Skeletal muscle satellite cell (primary cell): ENCODE measurements at regions not wholly inside any gene's neighbourhood (a gene's known extent, or its start where the extent isn't known, plus 50 kb on each side); places are given as distances from the start of the nearest gene placed in this dataset.

Source experiments
- H3K27me3 ChIP-seq: 2 replicates; pipeline ENCODE4 v1.7.0; 2013; ENCODE audit warnings: low read length; ENCODE audit not compliant: control insufficient read depth, insufficient read depth
- H3K36me3 ChIP-seq: 2 replicates; pipeline ENCODE4 v1.7.0; 2013; ENCODE audit warnings: mild to moderate bottlenecking, control low read depth, low read length; ENCODE audit not compliant: insufficient read depth
- H3K4me1 ChIP-seq: 2 replicates; pipeline ENCODE4 v1.7.0; 2013; ENCODE audit warnings: low read length; ENCODE audit not compliant: control insufficient read depth, insufficient read depth
- H3K4me2 ChIP-seq: 2 replicates; pipeline ENCODE4 v1.7.0; 2013; ENCODE audit warnings: mild to moderate bottlenecking, low read length
- H3K4me3 ChIP-seq: 2 replicates; pipeline ENCODE4 v1.7.0; 2013; ENCODE audit warnings: low read length
- H3K9ac ChIP-seq: 2 replicates; pipeline ENCODE4 v1.7.0; 2013; ENCODE audit warnings: mild to moderate bottlenecking, low read depth, low read length, moderate library complexity
- H3K9me3 ChIP-seq: replicated peaks from 2 replicates; pipeline ENCODE4 v1.7.0; 2013; ENCODE audit warnings: mild to moderate bottlenecking, control low read depth, low read length

DNA sequence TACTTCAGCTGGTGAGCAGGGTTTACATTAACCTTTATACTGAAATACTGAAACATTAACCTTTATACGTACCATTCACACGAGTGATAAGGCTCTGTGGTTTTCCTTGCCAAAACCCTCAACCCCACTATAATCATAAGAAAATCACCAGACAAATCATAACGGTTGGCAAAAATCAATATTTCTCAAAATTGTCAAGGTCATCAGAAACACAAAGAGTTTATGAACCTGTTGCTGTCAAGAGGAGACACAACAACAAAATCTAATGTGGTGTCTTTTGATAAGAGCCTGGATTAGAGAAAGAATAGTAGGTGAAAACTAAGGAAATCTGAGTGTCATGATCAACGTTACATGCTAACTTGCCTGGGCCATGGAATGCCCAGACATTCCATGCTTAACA lies 396.9 kb upstream of the TMEFF2 start:
- Histone ChIP-seq H3K9ac (no peak overlapping the region), H3K27me3 (no peaks in the 10 kb centered on the region), H3K36me3 (no peaks in the 10 kb centered on the region)

DNA sequence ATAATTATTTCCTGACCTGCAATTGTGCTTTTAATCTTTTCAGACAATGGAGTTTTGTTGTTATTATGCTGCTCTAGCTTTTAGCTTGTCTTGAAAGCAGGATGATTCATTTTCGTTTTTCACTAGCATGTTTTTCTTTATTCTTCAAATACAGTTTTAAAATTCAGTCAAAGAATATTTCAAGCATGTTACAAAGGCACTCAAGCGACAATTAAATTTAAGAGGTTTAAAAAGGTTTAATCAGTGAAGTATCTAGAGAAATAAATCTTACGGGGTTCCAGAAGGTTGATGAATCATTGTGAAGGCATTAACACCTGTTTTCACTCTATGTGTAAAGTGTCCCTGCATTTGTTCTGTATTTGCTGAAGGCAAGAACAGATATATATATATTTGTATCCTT lies 390.7 kb upstream of the TMEFF2 start:
- no peak overlapping the region for H3K4me2 ChIP-seq
- H3K4me3 ChIP-seq: no peak overlapping the region
- H3K9ac ChIP-seq: no peak overlapping the region
- no peaks in the 10 kb centered on the region for H3K4me1 ChIP-seq
- H3K36me3 ChIP-seq: no peaks in the 10 kb centered on the region
- no peaks in the 10 kb centered on the region for H3K27me3 ChIP-seq
- no peaks in the 10 kb centered on the region for H3K9me3 ChIP-seq

More for the DNA sequence above, 396.9 kb upstream of the TMEFF2 start:
- no peak overlapping the region for H3K4me2 ChIP-seq
- H3K4me1 ChIP-seq: no peaks in the 10 kb centered on the region
- no peaks in the 10 kb centered on the region for H3K9me3 ChIP-seq
- H3K4me3 ChIP-seq: no peak overlapping the region

DNA sequence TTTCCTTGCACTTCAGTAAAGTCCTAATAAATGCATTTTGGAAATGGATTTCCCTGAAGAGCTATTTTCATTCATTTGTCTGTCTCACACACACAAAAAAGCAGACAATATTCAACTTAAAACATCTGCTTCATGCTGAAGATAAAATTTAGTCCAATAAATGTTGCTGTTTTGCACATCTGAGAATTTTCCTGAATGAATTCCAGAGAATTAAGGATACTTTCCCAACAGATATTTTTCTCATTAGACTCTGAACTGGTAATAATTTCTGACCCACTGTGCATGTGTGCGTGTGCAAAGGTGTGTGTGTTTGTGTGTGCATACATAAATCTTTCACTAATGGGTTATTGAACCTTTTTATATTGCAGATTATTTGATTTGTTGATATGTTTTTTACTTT lies 390.2 kb upstream of the TMEFF2 start:
- H3K4me3 ChIP-seq: no peak overlapping the region
- no peaks in the 10 kb centered on the region for H3K27me3 ChIP-seq
- no peaks in the 10 kb centered on the region for H3K36me3 ChIP-seq
- no peaks in the 10 kb centered on the region for H3K4me1 ChIP-seq
- no peaks in the 10 kb centered on the region for H3K9me3 ChIP-seq
- H3K4me2 ChIP-seq: no peak overlapping the region
- no peak overlapping the region for H3K9ac ChIP-seq

DNA sequence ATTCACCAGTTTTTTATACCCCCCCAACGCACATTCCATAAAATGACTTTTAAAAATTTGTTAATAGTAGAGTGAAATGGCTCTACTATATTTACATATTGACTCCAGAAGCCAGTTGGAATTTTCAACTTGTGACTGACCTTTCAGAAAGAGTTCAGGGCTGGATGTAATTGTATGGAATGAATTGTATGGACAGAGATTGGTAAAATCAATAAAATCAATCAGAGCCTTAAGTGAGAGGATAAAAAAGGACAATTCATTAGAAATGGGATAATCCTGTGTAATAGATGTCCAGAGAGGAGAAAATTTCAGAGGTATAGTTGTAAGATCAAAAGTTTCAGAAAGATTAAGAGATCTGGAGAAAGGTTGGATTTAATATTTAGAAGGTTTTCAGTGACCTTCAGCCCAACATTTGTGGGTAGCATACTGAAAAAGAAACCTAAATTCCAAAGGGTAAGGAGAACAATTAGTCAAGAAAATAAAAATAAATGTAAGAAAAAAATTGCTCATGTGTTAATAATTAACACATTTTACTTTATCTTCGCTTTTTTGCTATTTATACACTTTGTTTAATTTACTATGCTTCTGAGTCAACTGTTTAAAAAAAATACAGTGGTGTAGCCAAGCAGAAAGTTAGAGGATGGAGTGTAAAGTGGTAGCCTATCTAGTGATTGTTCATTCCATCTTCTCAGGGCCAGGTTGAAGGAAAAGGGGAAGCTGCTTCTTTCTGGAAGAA lies 385.4 kb upstream of the TMEFF2 start:
- Histone ChIP-seq H3K4me2 (no peak overlapping the region), H3K36me3 (no peaks in the 10 kb centered on the region), H3K9me3 (no peaks in the 10 kb centered on the region), H3K4me3 (no peak overlapping the region), H3K4me1 (no peaks in the 10 kb centered on the region), H3K27me3 (no peaks in the 10 kb centered on the region), H3K9ac (no peak overlapping the region)

DNA sequence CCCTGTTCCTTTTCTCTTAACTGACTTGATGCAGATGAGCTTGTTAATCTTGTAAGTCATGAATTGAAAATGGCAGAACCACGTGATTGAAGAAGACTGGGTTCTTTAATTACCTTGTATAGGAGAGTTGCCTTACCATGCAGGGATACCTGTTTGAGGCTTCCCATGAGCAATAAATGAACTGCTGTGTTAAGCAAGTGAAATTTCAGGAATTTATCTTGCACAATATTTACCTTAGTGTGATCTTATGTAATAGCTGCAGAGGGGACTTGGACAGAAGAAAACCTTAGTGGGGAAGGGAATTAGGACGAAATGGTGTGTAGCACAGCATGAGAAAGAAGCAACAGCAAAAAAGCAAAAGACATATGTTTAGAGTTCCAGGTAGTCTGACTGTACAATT lies 384.0 kb upstream of the TMEFF2 start:
- no peaks in the 10 kb centered on the region for H3K36me3 ChIP-seq
- no peaks in the 10 kb centered on the region for H3K4me1 ChIP-seq
- no peaks in the 10 kb centered on the region for H3K27me3 ChIP-seq

DNA sequence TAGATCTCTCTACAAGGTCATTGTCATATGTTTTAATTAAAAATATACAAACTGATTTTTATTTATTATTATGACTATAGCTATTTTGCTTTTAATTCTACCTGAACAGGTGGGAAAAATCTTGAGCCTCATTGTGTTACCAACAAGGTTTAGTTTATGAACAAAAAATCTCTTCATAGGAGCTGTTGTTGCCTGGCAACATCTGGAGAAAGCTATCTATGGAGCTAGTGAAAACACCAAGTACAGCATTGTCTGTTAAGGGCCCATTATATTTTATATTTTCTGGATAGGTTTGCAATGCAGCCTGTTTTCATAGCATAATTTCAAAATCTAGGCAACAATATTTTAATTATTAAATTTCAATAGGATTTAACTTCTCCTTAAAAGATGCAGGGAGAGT lies 383.0 kb upstream of the TMEFF2 start:
- Histone ChIP-seq H3K36me3 (no peaks in the 10 kb centered on the region), H3K4me3 (no peak overlapping the region), H3K4me1 (no peaks in the 10 kb centered on the region), H3K4me2 (no peak overlapping the region), H3K27me3 (no peaks in the 10 kb centered on the region), H3K9me3 (no peaks in the 10 kb centered on the region), H3K9ac (no peak overlapping the region)

More for the DNA sequence above, 384.0 kb upstream of the TMEFF2 start:
- no peak overlapping the region for H3K4me2 ChIP-seq
- no peak overlapping the region for H3K9ac ChIP-seq
- H3K4me3 ChIP-seq: no peak overlapping the region
- H3K9me3 ChIP-seq: no peaks in the 10 kb centered on the region

DNA sequence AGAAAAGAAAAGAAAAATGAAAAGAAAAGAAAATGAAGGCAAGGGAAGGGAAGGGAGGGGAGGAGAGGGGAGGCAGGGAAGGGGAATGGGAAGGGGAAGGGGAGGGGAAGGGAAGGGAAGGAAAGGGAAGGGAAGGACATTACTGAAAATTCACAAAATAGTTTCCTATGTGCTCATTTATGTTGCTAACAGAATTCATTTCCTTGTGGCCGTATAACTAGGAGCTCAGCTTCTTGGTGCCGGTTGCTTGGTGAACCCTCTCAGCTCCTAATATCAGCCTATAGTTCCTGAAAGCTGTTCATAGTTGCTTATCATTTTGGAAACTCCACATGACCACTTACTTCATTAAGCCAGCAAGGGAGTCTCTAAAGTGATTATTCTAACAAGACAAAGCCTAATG lies 379.8 kb upstream of the TMEFF2 start:
- Histone ChIP-seq H3K27me3 (no peaks in the 10 kb centered on the region), H3K36me3 (no peaks in the 10 kb centered on the region), H3K9ac (no peak overlapping the region), H3K4me2 (no peak overlapping the region), H3K4me1 (no peaks in the 10 kb centered on the region), H3K4me3 (no peak overlapping the region), H3K9me3 (no peaks in the 10 kb centered on the region)

DNA sequence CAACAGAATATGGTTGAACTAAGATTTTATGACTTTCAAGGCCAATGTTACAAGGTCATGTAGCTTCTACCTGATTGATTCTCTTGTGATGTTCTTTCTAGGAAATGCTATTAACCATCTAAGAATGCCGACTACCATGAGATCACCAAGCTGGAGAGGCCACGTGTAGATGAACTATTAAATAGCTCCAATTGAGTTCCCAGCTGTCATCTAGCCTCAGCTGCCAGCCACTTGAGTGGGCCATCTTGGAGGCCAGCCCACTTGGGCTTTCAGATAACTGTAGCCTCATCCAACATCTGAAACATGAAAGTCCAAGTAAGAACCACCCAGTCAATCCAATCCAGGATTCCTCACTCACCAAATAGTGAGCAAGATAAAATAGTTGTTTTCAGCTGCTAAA lies 376.9 kb upstream of the TMEFF2 start:
- Histone ChIP-seq H3K4me2 (no peak overlapping the region), H3K27me3 (no peaks in the 10 kb centered on the region), H3K9ac (no peak overlapping the region), H3K4me3 (no peak overlapping the region), H3K9me3 (no peaks in the 10 kb centered on the region), H3K4me1 (no peaks in the 10 kb centered on the region), H3K36me3 (no peaks in the 10 kb centered on the region)

DNA sequence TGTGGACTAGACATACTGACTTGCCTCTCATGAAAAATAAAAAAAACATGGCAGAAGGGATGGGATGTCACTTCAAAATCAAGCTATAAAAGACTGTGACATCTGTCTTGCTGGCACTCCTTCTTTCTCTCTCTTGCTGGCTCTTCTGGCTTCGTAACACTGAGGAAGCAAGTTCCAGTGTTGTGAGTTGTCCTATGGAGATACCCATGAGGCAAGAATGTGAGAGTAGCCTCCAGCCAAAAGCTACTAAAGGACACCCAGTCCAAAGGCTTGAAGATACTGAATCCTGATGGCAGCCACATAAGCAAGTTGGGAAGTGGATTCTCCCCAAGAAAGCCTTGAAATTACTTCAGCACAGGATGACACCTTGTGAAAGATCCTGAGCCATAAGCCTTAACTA lies 376.1 kb upstream of the TMEFF2 start:
- H3K36me3 ChIP-seq: no peaks in the 10 kb centered on the region
- H3K9ac ChIP-seq: no peak overlapping the region
- no peaks in the 10 kb centered on the region for H3K9me3 ChIP-seq
- H3K4me3 ChIP-seq: no peak overlapping the region
- H3K27me3 ChIP-seq: no peaks in the 10 kb centered on the region
- H3K4me1 ChIP-seq: no peaks in the 10 kb centered on the region
- H3K4me2 ChIP-seq: no peak overlapping the region

DNA sequence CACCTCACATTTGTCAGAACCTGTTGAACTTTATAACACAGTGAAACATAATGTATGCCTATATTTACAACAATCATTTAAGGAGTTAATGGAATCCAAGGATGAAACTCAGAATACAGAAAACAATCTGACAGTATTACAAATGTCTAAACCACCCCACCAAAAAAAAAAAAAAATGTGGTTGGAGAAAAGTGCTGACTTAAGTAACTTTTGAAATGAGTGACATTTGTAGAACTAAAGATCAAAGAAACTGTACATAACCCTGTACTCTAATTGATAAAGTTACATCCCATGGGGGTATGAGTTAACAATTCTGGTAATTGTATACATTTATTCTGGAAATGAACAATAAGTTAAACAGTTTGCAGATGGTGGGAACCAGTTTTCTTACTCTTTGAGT lies 372.1 kb upstream of the TMEFF2 start:
- Histone ChIP-seq H3K27me3 (no peaks in the 10 kb centered on the region), H3K9ac (no peak overlapping the region), H3K9me3 (no peaks in the 10 kb centered on the region), H3K4me2 (no peak overlapping the region), H3K4me3 (no peak overlapping the region), H3K36me3 (no peaks in the 10 kb centered on the region), H3K4me1 (no peaks in the 10 kb centered on the region)

DNA sequence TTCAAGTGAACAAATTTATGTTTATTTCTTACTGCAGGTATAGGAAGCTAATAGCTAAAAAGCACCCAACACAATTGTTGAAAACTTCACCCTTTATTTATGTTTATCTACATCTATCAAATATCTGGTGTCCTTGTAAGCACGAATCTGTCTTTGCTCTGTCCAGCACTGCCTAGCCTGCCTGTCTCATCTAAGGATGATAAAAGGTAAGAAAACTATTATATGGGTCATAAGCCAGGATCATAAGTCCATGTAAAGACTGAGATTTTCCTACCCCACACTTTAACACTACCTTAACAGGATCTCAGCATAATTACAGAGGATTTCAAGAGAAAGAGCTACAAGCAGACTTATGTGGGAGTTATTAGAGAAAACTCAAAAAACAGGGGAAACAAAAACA lies 365.6 kb upstream of the TMEFF2 start:
- Histone ChIP-seq H3K4me3 (no peak overlapping the region), H3K9ac (no peak overlapping the region), H3K27me3 (no peaks in the 10 kb centered on the region), H3K36me3 (no peaks in the 10 kb centered on the region), H3K9me3 (no peaks in the 10 kb centered on the region), H3K4me2 (no peak overlapping the region), H3K4me1 (no peaks in the 10 kb centered on the region)

DNA sequence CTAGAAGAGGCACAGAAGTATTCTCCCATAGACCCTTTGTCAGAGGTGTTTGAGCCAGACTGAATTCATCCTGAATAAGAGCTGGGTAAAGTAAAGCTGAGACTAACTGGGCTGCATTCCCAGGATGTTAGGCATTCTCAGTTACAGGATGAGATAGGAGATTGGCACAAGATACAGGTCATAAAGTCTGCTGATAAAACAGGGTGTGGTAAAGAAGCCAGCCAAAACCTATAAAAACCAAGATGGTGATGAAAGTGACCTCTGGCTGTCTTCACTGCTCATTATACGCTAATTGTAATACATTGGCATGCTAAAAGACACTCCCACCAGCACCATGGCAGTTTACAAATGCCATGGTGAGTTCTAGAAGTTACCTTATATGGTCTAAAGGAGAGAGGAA lies 364.9 kb upstream of the TMEFF2 start:
- no peak overlapping the region for H3K9ac ChIP-seq
- no peak overlapping the region for H3K4me3 ChIP-seq
- no peaks in the 10 kb centered on the region for H3K9me3 ChIP-seq
- H3K36me3 ChIP-seq: no peaks in the 10 kb centered on the region
- H3K4me1 ChIP-seq: no peaks in the 10 kb centered on the region
- H3K4me2 ChIP-seq: no peak overlapping the region
- H3K27me3 ChIP-seq: no peaks in the 10 kb centered on the region
